GM21367 (cell line): ENCODE measurements at regions not wholly inside any gene's neighbourhood (a gene's known extent, or its start where the extent isn't known, plus 50 kb on each side); places are given as distances from the start of the nearest gene placed in this dataset.

Source experiments
- ATAC-seq: cut with Tn5 transposase; IDR thresholded peaks from one replicate; pipeline ENCODE4 v1.9.1; 2021; ENCODE audit not compliant: unreplicated experiment

DNA sequence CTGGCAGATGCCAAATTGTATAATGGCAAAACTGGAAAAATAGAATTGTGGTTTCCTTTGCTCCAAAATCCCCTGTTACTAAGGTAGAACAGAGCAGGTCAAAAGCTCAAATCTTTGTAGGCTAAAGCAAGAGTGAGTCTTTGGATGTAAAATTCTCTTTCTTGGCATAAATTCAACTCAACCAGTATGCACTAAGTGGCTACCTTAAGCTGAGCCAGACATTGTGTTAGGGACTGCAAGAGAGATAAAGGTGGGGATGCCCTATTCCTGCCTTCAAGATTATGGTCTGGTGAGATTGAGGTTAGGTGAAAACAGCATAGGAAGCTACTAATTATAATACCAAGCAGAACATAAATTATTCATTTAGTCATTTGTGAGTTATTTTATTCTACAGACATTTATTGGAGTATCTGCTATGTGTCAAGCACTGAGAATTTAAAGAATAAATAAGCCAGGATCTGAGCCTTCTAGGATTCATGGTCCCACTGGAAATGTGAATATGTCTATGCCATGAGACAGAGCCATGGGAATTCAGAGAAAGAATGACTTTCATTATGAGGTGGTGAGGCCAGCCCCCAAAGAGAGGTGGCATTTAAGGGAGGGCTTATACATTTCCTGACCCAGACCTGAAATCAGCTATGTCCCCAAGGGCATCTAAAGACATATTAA is 198.0 kb upstream of the NCKAP5 start:
- no peak for ATAC-seq

DNA sequence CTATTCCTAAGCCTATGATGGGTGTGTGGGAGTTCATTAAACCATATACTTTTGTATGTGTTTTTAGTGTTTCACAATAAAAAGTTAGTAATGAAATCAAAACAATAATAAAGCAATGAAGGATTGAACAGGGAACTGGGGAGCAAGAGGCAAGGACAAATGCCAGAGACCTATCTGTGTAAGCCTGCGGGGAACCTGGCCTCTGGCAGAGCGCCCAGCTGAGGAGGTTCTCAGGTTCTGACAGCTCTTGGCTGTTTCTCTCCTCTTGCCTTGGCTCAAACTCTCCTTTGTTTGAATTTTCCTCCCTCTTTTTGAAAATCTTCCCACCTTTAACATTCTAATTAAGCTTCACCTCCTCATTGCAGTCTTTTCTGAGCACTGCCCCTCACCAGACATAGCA is 200.0 kb upstream of the NCKAP5 start:
- ATAC-seq: no peak

DNA sequence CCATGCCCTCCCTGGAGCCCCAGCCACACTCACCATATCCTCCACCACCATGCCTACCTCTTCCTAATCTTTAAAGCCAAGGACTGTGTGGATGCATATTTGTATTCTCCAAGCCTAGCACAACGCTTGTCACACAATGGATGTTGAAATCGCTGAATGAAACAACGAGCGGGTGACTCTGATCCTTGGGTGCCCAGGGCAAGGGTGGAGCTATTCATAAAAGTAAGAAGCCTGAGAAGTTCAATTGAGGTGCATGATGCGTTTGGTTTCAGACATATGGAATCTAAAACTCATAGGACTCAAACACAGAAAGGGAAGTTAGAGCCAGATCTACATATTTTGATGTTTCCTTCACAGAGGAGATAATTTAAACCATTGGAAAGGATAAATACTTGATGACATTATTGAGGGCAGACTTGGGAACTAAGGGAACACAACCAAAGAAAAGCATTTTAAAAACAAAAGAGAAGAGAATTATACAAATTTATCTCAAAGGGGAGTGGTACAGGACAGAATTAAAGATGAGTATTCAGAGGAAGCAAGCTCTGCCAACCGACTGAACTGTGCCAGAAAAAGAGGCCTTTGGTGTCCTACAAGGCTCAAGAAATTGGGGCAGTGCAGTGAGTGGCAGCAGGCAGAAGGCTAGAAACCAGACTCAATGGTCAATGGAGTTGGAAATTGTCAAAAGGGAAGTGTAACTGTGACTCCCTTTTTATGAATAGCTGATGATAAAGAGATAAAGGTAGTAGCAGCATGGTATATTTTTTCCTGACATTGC is 200.6 kb upstream of the NCKAP5 start:
- no peak for ATAC-seq

DNA sequence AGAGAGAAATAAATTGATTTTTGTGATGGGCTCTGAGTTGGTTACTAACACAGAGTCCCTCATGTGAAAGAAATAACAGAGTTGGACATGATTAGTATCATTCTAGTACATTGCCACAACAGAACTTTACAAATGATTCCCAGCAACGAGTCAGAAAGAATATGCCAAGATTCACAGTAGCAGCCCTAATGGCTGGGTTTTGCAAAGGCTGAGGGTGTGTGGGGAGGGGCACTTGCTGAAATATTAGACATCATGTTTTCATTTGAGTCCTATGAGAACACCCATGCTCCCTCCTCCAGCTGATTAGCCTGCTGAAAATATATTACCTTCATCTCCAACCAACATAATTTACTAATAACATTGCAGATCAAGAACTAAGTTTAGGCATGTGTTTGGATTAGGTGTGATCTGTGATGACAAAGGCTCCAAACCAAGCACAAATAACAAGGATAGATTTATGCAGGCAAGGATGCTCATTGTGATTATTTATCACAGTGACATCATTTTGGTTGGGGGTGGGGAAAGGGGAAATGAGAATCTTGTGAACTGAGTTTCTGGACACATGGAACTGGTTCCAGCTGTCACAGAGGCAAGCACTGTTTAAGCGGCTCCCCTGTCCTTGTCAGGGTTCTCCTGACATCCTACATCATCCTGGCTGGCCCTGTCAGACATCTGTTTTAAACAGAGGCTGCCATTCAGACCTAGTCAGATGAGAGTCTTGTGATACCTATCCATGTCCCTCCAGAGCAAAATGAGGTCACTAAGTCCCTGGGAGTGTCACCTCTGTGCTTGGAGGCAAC is 205.8 kb upstream of the NCKAP5 start:
- ATAC-seq: no peak

DNA sequence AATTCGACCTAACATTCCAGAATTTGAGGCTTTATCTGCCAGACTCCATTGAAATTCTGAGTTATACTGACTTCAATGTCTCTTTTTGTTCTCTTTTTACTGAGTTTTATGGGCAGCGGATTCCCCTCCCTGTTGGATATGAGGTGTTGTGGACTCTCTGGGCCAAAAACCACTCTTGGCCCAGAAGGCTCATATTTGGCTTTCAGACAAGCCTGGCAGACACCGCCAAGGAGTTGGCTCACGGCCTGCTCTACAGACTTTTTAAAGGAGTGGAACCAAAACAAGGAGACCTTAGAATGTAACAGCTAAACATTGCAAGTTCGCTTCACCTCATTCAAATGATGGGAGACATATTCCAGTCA is 206.4 kb upstream of the NCKAP5 start:
- ATAC-seq: no peak

DNA sequence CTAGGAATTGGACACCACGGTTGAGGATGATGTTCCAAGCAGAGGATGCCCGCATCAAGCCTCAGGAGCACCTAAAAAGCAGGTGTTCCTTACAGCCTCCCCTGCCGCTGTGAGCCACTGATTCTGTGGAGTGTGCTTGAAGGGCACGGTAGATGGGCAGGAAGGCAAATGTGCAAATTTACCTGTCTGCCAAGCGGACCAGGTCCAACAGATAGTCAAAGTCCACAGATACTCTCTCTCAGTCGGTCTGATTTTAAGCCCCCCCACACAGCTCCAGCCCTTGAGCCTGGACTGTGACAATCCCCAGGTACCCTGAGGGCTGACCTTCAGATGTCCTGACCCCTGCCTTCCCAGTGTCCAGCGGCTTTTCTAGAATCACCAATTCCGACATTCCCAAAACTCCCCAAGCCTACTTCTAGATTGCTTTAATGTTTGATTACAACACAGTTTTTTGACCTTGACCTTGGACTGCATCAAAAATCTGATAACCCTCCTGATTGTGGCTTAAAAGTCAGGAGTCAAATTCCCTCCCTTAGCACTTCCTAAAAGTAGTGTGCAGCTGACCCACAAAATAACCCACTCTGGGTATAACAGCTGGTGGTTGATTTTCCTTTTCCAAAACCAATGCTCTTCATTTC is 208.8 kb upstream of the NCKAP5 start:
- no peak for ATAC-seq

DNA sequence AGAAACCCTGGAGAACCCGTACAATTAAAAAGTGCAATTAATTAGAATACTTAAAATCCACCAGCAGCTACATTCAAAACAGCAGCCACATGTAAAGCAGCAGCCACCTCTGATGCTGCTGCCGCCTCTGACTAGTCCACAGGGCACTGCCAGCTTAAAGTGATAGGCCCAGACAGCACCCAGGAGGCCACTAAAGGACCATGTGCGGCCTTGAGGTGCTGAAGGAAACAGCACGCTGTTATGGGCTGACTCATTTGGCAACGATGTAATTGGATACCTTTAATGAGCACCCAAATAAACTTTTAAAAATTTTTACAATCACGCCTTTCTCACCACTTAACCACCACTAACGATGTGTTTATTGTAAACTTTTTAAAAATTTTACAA is 209.3 kb upstream of the NCKAP5 start:
- ATAC-seq: no peak

DNA sequence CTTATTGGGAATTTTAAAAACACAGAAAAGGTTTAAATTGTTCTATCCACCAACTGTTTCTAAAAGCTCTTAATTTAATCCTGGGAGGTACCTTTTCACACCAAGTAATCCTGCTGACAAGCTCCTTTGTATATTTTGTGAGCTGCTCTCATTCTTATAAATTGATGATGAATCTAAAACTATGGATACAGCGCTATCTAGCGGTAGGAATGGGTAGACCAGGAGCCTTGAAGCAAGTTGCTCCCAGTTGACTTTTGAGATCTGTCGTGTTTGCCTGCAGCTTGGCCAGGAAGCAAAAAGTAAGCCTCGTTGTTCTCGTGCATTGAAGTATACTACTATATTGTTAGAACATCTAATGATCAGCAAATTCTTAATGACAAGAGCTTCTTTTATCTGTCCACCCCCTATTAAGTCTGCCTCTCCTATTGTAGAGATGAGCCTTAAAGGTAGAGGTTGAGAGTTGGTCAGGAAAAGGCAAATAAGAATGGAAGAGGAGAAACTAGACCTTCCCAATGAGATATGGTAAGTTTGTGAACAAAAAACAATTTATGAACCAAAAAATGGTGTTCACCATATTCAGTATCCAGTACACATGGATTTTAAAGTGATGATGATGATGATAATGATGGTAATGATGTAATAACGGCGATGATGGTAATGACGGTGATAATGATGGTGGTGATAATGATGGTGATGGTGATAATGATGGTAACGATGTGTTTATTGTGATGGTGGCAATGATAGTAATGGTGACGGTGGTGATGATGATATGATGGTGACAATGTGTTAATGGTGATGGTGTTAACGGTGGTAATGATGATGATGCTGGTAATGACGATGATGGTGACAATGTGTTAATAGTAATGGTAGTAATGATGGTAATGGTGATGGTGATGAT is 212.1 kb upstream of the NCKAP5 start:
- no peak for ATAC-seq

DNA sequence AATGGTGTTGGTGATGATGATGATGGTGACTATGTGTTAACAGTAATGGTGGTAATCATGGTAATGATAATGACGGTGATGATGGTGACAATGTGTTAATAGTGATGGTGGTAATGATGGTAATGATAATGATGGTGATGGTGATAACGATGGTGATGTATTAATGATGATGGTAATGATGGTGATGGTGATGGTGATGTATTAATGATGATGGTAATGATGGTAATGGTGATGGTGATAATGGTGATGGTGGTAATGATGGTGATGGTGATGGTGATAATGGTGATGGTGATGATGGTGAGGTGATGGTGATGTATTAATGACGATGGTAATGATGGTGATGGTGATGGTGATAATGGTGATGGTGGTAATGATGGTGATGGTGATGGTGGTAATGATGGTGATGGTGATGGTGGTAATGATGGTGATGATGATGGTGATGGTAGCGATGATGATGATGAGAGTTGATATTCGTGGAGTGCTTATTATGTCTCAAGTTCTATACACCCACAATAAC is 212.8 kb upstream of the NCKAP5 start:
- no peak for ATAC-seq

DNA sequence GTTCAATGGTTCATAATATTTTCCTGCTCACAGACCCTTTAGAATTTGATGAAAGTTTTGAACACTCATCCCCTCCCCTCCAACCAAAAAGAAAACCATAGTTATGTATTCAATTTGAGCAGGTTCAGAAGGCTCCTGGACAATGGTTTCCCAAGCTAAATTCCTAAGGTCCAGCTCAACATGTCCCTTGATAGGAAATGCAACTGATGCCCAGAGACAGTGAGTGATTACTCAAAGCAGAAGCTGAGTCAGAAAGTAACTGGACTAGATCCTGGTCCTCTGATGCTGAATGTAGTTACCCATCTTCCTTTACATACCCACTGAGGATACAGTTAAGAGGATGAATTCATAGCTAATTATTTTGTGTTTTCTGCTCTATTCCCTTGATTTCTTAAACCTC is 218.9 kb upstream of the NCKAP5 start:
- no peak for ATAC-seq

DNA sequence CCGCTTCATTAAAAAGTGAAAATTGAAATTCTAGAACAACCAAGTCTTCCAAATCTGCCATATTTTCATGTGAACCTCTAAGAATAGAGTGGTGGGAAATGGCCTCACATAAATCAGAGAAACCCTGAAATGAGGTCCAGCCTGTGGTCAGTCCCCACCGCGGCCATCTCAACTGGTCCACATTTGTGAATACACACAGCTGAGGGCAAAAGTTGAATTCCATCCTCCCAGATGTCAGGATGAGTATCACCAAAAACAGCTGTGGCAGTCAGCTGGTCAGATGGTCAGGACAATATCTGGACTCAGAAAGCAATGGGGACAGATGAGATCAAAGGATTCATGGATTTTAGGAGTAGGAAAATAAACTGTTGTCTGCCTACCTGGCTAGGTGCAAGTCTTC is 219.4 kb upstream of the NCKAP5 start:
- ATAC-seq: no peak

DNA sequence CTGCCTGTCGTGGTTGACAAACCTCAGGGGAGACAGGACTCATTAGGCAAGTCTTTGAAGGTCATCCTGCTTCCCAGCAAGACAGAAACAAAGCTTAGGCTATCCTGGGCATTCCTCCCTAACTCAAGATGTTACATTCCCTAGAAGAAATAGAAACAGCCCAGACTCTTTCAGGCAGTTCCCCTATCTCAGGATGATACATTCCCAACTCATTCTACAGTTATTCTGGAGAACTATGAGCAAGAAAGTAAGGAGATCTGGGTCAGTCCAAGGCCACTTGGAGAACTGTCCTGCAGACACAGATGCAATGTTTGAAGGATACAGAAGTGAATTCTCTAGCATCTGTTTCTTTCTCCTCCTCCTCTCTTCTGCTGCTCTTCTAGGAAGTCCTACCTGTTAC is 220.1 kb upstream of the NCKAP5 start:
- ATAC-seq: no peak

DNA sequence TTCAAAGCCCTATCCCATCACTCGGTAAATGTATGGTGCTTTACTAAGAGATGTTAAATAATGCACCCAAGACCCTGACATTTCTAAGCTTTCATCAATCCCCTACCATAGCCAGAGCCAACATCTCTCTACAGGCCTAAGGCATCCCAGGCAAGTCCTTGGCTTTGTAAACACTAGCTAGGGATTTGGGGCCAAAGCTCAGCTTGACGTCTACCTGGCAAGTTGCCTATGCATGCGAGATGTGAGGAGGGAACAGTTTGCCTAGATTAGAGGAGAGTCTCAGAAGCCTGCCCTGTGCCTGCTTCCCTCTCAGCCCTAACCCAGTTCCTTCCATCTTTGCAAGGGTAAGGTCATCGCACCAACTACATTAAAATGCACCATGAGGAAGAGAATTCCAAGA is 221.5 kb upstream of the NCKAP5 start:
- no peak for ATAC-seq

DNA sequence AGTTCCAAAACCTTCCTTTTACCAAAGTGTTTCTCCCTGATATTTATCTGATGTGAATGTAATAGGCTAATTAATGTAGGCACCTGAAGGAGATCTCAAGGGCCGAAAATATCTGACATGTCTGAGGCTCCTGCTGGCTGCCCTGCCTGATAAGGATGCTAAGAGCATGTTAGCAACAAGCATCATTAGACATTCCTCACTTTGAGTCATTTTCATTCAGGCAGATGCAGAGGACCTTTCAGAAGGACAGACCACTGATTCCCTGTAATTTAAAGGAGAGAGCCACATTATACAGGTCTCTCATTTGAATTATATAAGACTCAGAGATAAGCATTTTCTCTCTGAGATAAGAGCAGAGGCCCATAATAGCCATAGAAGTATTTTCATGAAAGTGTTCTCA is 222.4 kb upstream of the NCKAP5 start:
- no peak for ATAC-seq

DNA sequence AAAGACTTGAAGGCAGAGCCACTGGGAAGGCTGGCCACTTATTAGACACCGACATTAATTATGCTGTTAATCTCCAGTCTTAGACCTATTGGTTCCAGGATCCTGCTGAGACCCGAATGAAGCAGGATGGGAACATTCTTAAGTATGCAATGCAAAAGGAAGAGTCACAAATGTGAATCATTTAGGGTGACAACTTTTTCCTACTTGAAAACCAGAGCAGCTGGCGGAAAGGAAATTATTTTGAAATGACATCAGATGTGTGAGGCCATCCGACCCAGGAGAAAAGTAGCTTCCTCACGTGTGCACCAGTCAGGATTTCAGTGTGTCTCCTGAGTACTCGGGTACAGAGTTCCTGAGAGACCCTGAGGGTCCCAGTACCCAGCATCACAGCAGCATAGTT is 222.9 kb upstream of the NCKAP5 start:
- no peak for ATAC-seq

DNA sequence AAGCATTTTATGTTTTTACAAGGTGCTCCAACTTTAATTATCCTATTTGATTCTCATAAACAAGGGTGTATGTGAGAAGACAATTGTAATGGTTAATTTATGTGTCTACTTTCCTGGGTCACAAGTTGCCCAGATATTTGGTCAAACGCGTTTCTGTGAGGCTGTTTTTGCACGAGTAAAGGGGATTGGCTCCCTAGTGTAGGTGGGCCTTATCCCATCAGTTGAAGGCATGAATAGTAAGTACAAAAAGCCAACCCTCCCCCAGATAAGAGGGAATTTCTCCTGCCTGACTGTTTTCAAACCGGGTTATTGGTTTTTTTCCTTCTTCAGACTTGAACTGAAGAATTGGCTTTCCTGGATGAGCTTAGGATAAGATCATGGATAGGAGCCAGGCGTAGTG is 224.0 kb upstream of the NCKAP5 start:
- no peak for ATAC-seq

DNA sequence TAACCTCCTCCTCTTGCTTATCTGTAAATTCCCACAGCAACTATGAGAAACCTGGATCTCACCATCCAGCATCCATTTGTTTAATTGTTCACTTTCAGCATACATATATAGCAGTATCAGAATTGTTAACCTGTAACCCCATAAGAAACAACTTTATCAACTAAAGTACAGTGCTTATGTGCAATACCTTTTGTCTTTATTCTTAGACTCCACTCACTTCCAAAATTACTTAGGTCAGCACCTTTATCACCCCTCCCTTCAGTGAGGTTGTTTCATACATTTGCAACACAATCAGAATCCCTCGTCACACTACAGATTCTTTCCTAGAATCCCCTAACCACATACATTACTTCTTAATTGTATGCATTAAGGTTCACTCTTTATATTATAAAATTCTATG is 225.9 kb upstream of the NCKAP5 start:
- no peak for ATAC-seq

DNA sequence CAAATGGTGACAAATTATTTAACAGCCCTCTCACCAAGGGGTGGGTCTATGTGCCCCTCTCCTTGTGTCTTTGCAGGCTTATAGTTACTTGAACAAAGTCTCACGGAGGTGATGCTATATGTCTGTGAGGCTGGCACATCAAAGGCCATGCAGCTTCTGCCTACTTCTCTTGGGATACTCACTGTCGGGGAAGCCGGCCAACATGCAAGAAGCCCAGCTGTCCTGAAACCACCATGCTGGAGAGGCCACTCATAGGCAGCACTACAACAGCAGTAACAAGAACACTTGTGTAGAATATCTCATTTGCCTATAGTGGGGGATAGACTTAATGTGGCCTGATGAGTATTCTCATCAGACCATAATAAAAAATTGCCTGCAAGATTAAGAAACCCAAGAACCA is 233.7 kb upstream of the NCKAP5 start:
- no peak for ATAC-seq

DNA sequence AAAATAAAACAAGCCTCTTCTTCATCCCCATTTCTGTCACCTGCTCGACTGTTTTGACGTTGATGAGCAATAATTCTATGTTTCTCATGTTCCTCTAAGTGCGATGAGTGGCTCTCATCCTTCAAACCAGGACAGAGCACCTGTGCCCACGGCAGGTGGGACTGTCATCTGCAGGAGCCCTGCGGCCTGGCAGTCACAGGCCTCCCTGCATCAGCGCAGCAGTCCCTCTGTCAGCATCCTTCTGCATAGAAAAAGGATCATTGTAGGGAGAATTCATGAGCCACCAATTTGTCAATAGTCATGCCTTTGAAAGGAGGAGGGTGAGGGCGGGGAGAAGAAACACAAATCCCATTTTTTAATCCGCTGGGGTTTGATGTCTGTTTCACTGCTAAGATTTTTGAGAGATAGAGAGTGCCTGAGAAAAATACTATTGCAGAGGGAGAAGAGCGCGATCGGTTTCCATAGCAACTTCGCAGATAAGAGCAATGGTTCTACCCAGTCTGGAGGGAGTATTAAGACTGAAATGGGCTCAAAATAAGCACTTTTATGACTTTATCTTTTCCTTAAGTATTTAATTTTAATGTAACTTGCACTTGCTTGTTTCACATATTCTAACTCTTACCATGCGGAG is 234.3 kb upstream of the NCKAP5 start:
- no peak for ATAC-seq

DNA sequence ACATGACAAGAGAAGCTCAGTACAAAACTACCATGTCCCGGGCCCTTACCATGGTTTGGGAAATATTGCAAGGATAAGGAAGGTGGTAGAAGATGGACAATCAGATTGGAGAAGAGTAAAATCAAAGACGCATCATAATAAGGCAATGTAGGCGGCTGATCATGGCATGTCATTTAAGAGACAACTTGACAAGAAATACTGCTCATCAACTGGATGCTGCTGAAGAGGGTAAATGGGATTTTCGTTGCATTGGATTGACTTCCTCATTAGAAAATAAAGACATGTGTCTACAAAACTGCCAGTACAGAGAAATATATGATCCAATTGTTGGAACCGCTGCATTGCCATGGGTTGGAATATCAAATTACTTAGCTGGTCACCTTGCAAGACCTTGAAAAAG is 238.3 kb upstream of the NCKAP5 start:
- ATAC-seq: no peak
